Trophoblast cell (in vitro differentiated cells and primary cell): ENCODE measurements at regions not wholly inside any gene's neighbourhood (a gene's known extent, or its start where the extent isn't known, plus 50 kb on each side); places are given as distances from the start of the nearest gene placed in this dataset.

Experiments
- DNase-seq, 2 donors: peaks; one replicate each; pipeline ENCODE4 v3.0.0-alpha.2; 2016
- H2AFZ ChIP-seq: 2 replicates; pipeline ENCODE4 v1.6.1; 2013; ENCODE audit warnings: low read length, moderate library complexity, mild to moderate bottlenecking; ENCODE audit not compliant: insufficient read depth, poor library complexity
- H2AK5ac ChIP-seq: 2 replicates; pipeline ENCODE4 v1.6.1; 2013; ENCODE audit warnings: mild to moderate bottlenecking, low read length
- H2BK120ac ChIP-seq: 2 replicates; pipeline ENCODE4 v1.6.1; 2013; ENCODE audit warnings: low read length, mild to moderate bottlenecking, moderate library complexity; ENCODE audit not compliant: insufficient read depth, poor library complexity
- H2BK12ac ChIP-seq: 2 replicates; pipeline ENCODE4 v1.6.1; 2013; ENCODE audit warnings: mild to moderate bottlenecking, low read length, moderate library complexity
- H2BK5ac ChIP-seq: 2 replicates; pipeline ENCODE4 v1.6.1; 2013; ENCODE audit warnings: low read length, low read depth, moderate library complexity, mild to moderate bottlenecking; ENCODE audit not compliant: poor library complexity
- H3K14ac ChIP-seq: 2 replicates; pipeline ENCODE4 v1.6.1; 2013; ENCODE audit warnings: mild to moderate bottlenecking, low read length
- H3K18ac ChIP-seq: 2 replicates; pipeline ENCODE4 v1.6.1; 2013; ENCODE audit warnings: mild to moderate bottlenecking, low read length
- H3K23ac ChIP-seq: 2 replicates; pipeline ENCODE4 v1.6.1; 2013; ENCODE audit warnings: low read length
- H3K27ac ChIP-seq: 2 replicates; pipeline ENCODE4 v1.5.1; 2013; ENCODE audit warnings: low read depth, mild to moderate bottlenecking, inconsistent platforms, low read length, moderate library complexity
- H3K27me3 ChIP-seq: 2 replicates; pipeline ENCODE4 v1.6.1; 2013; ENCODE audit warnings: inconsistent platforms, mild to moderate bottlenecking, low read length, moderate library complexity; ENCODE audit not compliant: insufficient read depth
- H3K36me3 ChIP-seq, 2 experiments: 1 replicate in 1 of 2; 2 replicates in 1 of 2; pipeline ENCODE4 v1.6.1; 2013; ENCODE audit warnings: low read length in 2 of 2, mild to moderate bottlenecking in 2 of 2, moderate library complexity in 1 of 2; ENCODE audit not compliant: insufficient read depth in 2 of 2, control insufficient read depth in 1 of 2
- H3K4ac ChIP-seq: 2 replicates; pipeline ENCODE4 v1.6.1; 2013; ENCODE audit warnings: low read depth, mild to moderate bottlenecking, low read length, moderate library complexity
- H3K4me1 ChIP-seq, 2 experiments: 1 replicate in 1 of 2; 2 replicates in 1 of 2; pipeline ENCODE4 v1.6.1; 2013; ENCODE audit warnings: low read length in 2 of 2, mild to moderate bottlenecking in 2 of 2, moderate library complexity in 1 of 2; ENCODE audit not compliant: insufficient read depth in 2 of 2, control insufficient read depth in 1 of 2
- H3K4me2 ChIP-seq: 2 replicates; pipeline ENCODE4 v1.6.1; 2013; ENCODE audit warnings: inconsistent platforms, mild to moderate bottlenecking, low read length, moderate library complexity
- H3K4me3 ChIP-seq: 2 replicates; pipeline ENCODE4 v1.5.1; 2013; ENCODE audit warnings: mild to moderate bottlenecking, low read depth, low read length, inconsistent platforms
- H3K79me1 ChIP-seq: one replicate; pipeline ENCODE4 v1.6.1; 2013; ENCODE audit warnings: low read length
- H3K79me2 ChIP-seq: 2 replicates; pipeline ENCODE4 v1.6.1; 2013; ENCODE audit warnings: low read length, mild to moderate bottlenecking; ENCODE audit not compliant: control insufficient read depth, insufficient read depth, poor library complexity
- H3K9ac ChIP-seq: 2 replicates; pipeline ENCODE4 v1.6.1; 2013; ENCODE audit warnings: mild to moderate bottlenecking, low read length
- H3K9me3 ChIP-seq: 2 replicates; pipeline ENCODE4 v1.6.1; 2013; ENCODE audit warnings: low read depth, mild to moderate bottlenecking, control low read depth, inconsistent platforms, low read length; ENCODE audit not compliant: insufficient read depth
- H4K12ac ChIP-seq: 2 replicates; pipeline ENCODE4 v1.6.1; 2013; ENCODE audit warnings: low read depth, mild to moderate bottlenecking, low read length, moderate library complexity
- H4K8ac ChIP-seq: 2 replicates; pipeline ENCODE4 v1.6.1; 2013; ENCODE audit warnings: low read depth, mild to moderate bottlenecking, low read length, moderate library complexity
- H4K91ac ChIP-seq: one replicate; pipeline ENCODE4 v1.6.1; 2013; ENCODE audit warnings: low read depth, mild to moderate bottlenecking, low read length, moderate library complexity
- WGBS: extraction: QIAGEN DNeasy Blood & Tissue Kit; methylation state at CpG from one replicate; pipeline ENCODE4 v1.1.7; 2013; ENCODE audit warnings: missing lambda C conversion rate; ENCODE audit not compliant: insufficient read length, insufficient coverage; ENCODE audit errors: extremely low coverage; 5-methylcytosine and 5-hydroxymethylcytosine counted together

GRCh38 chr2:48896870-48897269, 141.3 kb upstream of the LHCGR start:
- no peaks in the 10 kb centered on the region for H3K9me3 ChIP-seq
- no peak overlapping the region for H2BK120ac ChIP-seq
- no peaks in the 10 kb centered on the region for H3K36me3 ChIP-seq
- H4K8ac ChIP-seq, result no peak overlapping the region
- no peak overlapping the region for H2AFZ ChIP-seq
- H3K18ac ChIP-seq, result no peak overlapping the region
- no peak overlapping the region for H3K27ac ChIP-seq
- H4K12ac ChIP-seq, result no peak overlapping the region
- H3K14ac ChIP-seq, result no peak overlapping the region
- no peaks in the 10 kb centered on the region for H3K79me2 ChIP-seq
- DNase-seq, result no peak
- no peak overlapping the region for H3K4me3 ChIP-seq
- no peak overlapping the region for H2BK12ac ChIP-seq
- H3K23ac ChIP-seq, result no peak overlapping the region
- H4K91ac ChIP-seq, result no peak overlapping the region
- no peaks in the 10 kb centered on the region for H3K79me1 ChIP-seq
- H3K9ac ChIP-seq, result no peak overlapping the region
- no peaks in the 10 kb centered on the region for H3K27me3 ChIP-seq
- peaks cover 0 to 5% of the 10 kb centered on the region in 2 experiments for H3K4me1 ChIP-seq
- no peak overlapping the region for H3K4ac ChIP-seq
- no peak overlapping the region for H2BK5ac ChIP-seq
- no peak overlapping the region for H2AK5ac ChIP-seq
- H3K4me2 ChIP-seq, result no peak overlapping the region

- H2BK12ac ChIP-seq, result no peak overlapping the region
- no peak overlapping the region for H3K9ac ChIP-seq
- no peak overlapping the region for H2AK5ac ChIP-seq
- H3K9me3 ChIP-seq, result no peaks in the 10 kb centered on the region
- H3K23ac ChIP-seq, result no peak overlapping the region
- H4K91ac ChIP-seq, result no peak overlapping the region
- H3K4me1 ChIP-seq, result no peaks in the 10 kb centered on the region
- WGBS, result no CpG with 5 or more reads among the region's 3 CpGs
- no peak overlapping the region for H3K4ac ChIP-seq
- no peak overlapping the region for H3K4me3 ChIP-seq
- no peaks in the 10 kb centered on the region for H3K27me3 ChIP-seq
- no peak overlapping the region for H3K14ac ChIP-seq
- H3K79me2 ChIP-seq, result no peaks in the 10 kb centered on the region
- DNase-seq, result no peak
- no peak overlapping the region for H2AFZ ChIP-seq
- no peak overlapping the region for H3K27ac ChIP-seq
- no peak overlapping the region for H4K12ac ChIP-seq
- no peaks in the 10 kb centered on the region for H3K36me3 ChIP-seq
- no peak overlapping the region for H2BK5ac ChIP-seq
- H3K79me1 ChIP-seq, result no peaks in the 10 kb centered on the region
- no peak overlapping the region for H3K18ac ChIP-seq
- no peak overlapping the region for H3K4me2 ChIP-seq
- no peak overlapping the region for H2BK120ac ChIP-seq
- no peak overlapping the region for H4K8ac ChIP-seq
Measured at GRCh38 chr2:48890454-48891131, 135.1 kb upstream of the LHCGR start.

GRCh38 chr2:48888066-48888465, 132.5 kb upstream of the LHCGR start:
- Histone ChIP-seq H4K91ac (no peak overlapping the region), H2AFZ (no peak overlapping the region), H3K18ac (no peak overlapping the region), H3K79me1 (no peaks in the 10 kb centered on the region), H2BK120ac (no peak overlapping the region), H3K4me2 (no peak overlapping the region), H4K12ac (no peak overlapping the region), H4K8ac (no peak overlapping the region), H3K27ac (no peak overlapping the region), H2BK12ac (no peak overlapping the region), H3K36me3 (no peaks in the 10 kb centered on the region), H3K9ac (no peak overlapping the region), H2AK5ac (no peak overlapping the region), H3K79me2 (no peaks in the 10 kb centered on the region), H3K4me1 (no peaks in the 10 kb centered on the region), H3K4me3 (no peak overlapping the region), H2BK5ac (no peak overlapping the region), H3K14ac (no peak overlapping the region), H3K23ac (no peak overlapping the region), H3K4ac (no peak overlapping the region), H3K27me3 (no peaks in the 10 kb centered on the region), H3K9me3 (no peaks in the 10 kb centered on the region)
- WGBS, result no CpG with 5 or more reads among the region's 3 CpGs
- no peak for DNase-seq

- Histone ChIP-seq H2BK5ac (no peak overlapping the region), H2BK12ac (no peak overlapping the region), H3K18ac (no peak overlapping the region), H3K4me1 (no peaks in the 10 kb centered on the region), H3K9ac (no peak overlapping the region), H3K36me3 (no peaks in the 10 kb centered on the region), H3K23ac (no peak overlapping the region), H4K8ac (no peak overlapping the region), H2BK120ac (no peak overlapping the region), H3K79me1 (no peaks in the 10 kb centered on the region), H3K27me3 (no peaks in the 10 kb centered on the region), H2AFZ (no peak overlapping the region), H2AK5ac (no peak overlapping the region), H3K14ac (no peak overlapping the region), H4K12ac (no peak overlapping the region), H3K79me2 (no peaks in the 10 kb centered on the region), H3K27ac (no peak overlapping the region), H3K9me3 (no peaks in the 10 kb centered on the region), H3K4me3 (no peak overlapping the region), H3K4me2 (no peak overlapping the region), H3K4ac (no peak overlapping the region), H4K91ac (no peak overlapping the region)
- no CpG with 5 or more reads among the region's 3 CpGs for WGBS
- no peak for DNase-seq
Measured at GRCh38 chr2:48886919-48887318, 131.4 kb upstream of the LHCGR start.
